Keratinocyte (primary cell): ENCODE measurements at regions not wholly inside any gene's neighbourhood (a gene's known extent, or its start where the extent isn't known, plus 50 kb on each side); places are given as distances from the start of the nearest gene placed in this dataset.

Source experiments
- DNase-seq: peaks from one replicate; pipeline ENCODE4 v3.0.0-alpha.2; 2011; ENCODE audit warnings: low read depth, missing footprints, low spot score
- FAIRE-seq: peaks from 2 replicates; lab custom pipeline; 2011; peaks lifted over from hg19 to GRCh38; lab: Jason Lieb, UNC
- H2AFZ ChIP-seq: 2 replicates; pipeline ENCODE4 v1.6.0; 2012; ENCODE audit warnings: low read length, control low read depth, inconsistent platforms; ENCODE audit not compliant: control insufficient read depth
- H3K27ac ChIP-seq: 2 replicates; pipeline ENCODE4 v1.5.1; 2011; ENCODE audit warnings: low read length; ENCODE audit not compliant: control insufficient read depth, insufficient read depth
- H3K27me3 ChIP-seq: 3 replicates; pipeline ENCODE4 v1.6.0; 2011; ENCODE audit warnings: low read length; ENCODE audit not compliant: control insufficient read depth, insufficient read depth; ENCODE audit errors: extremely low read depth
- H3K36me3 ChIP-seq, 2 experiments: 2 replicates in 1 of 2; 3 replicates in 1 of 2; pipeline ENCODE4 v1.5.1; 2011; ENCODE audit warnings: low read length in 2 of 2, mild to moderate bottlenecking in 1 of 2; ENCODE audit not compliant: control insufficient read depth in 2 of 2, insufficient read depth in 2 of 2; ENCODE audit errors: extremely low read depth in 1 of 2
- H3K4me1 ChIP-seq: 3 replicates; pipeline ENCODE4 v1.5.1; 2011; ENCODE audit warnings: low read length; ENCODE audit not compliant: control insufficient read depth, insufficient read depth; ENCODE audit errors: extremely low read depth
- H3K4me2 ChIP-seq: 3 replicates; pipeline ENCODE4 v1.6.0; 2011; ENCODE audit warnings: low read depth, low read length; ENCODE audit not compliant: control insufficient read depth, insufficient read depth; ENCODE audit errors: extremely low read depth
- H3K4me3 ChIP-seq, 3 experiments: fragments of 200-600 bp in 1 of 3; sonication (generic) in 1 of 3; 2 replicates in 2 of 3; 3 replicates in 1 of 3; pipeline ENCODE4 v1.5.1; 2011 to 2016; ENCODE audit warnings: low read length in 3 of 3, mild to moderate bottlenecking in 3 of 3, control low read depth in 2 of 3, inconsistent platforms in 1 of 3, low read depth in 1 of 3, mixed read lengths in 1 of 3, mixed run types in 1 of 3, moderate library complexity in 1 of 3; ENCODE audit not compliant: control insufficient read depth in 2 of 3, insufficient read depth in 2 of 3; ENCODE audit errors: extremely low read depth in 1 of 3
- H3K79me2 ChIP-seq: 2 replicates; pipeline ENCODE4 v1.6.0; 2012; ENCODE audit warnings: low read length; ENCODE audit not compliant: control insufficient read depth, insufficient read depth
- H3K9ac ChIP-seq: 3 replicates; pipeline ENCODE4 v1.6.0; 2011; ENCODE audit warnings: low read length; ENCODE audit not compliant: control insufficient read depth, insufficient read depth; ENCODE audit errors: extremely low read depth
- H3K9me1 ChIP-seq: 3 replicates; pipeline ENCODE4 v1.6.0; 2011; ENCODE audit warnings: low read length; ENCODE audit not compliant: control insufficient read depth, insufficient read depth; ENCODE audit errors: extremely low read depth
- H3K9me3 ChIP-seq: 2 replicates; pipeline ENCODE4 v1.5.1; 2012; ENCODE audit warnings: low read depth, low read length; ENCODE audit not compliant: control insufficient read depth
- H4K20me1 ChIP-seq: 3 replicates; pipeline ENCODE4 v1.6.0; 2011; ENCODE audit warnings: low read length; ENCODE audit not compliant: control insufficient read depth, insufficient read depth; ENCODE audit errors: extremely low read depth
- EZH2 ChIP-seq: IDR thresholded peaks from one replicate; pipeline ENCODE4 v1.6.1; 2012; ENCODE audit warnings: inconsistent platforms, mild to moderate bottlenecking, low read length, moderate library complexity
- dilution Hi-C: fragments of 300-500 bp; cut with MboI; formaldehyde crosslinking; loops from one replicate; pipeline ENCODE4 v1.7.0; 2020; ENCODE audit warnings: low sequenced_read_pairs; ENCODE audit not compliant: extremely low pct_ligation_motif_present
- TF ChIP-seq, protein P1 (sequence below), 3 experiments: IDR thresholded peaks in 1 of 3; conservative IDR thresholded peaks in 1 of 3; optimal IDR thresholded peaks in 1 of 3; 2 replicates in 2 of 3; 3 replicates in 1 of 3; pipeline versions ENCODE3 to v1.5.1; 2011; ENCODE audit warnings: low read length in 3 of 3, mild to moderate bottlenecking in 3 of 3, moderate library complexity in 2 of 3, control low read depth in 1 of 3, inconsistent platforms in 1 of 3; ENCODE audit not compliant: insufficient read depth in 2 of 3; ENCODE audit errors: extremely low read depth in 1 of 3

DNA sequence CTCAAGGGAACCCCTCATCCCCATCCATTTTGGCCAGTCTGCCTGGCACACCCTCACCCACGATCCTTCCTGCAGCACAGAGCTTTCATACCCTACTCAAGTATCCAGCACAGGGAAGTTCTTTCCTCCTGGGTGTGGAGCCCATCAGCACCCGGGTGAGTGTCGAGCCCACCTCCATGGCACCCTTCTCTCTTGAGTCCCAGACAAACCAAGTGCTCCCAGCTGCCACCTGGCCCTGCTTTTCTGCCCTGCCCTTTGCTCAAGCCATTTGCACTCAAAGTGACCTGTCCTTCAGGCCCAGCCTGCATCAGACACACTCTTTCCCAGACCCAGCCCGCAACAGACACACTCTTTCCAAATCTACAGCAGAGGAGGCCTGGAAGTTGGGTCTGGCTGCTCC, 257.2 kb downstream of the DLL1 start:
- DNase-seq: no peak

DNA sequence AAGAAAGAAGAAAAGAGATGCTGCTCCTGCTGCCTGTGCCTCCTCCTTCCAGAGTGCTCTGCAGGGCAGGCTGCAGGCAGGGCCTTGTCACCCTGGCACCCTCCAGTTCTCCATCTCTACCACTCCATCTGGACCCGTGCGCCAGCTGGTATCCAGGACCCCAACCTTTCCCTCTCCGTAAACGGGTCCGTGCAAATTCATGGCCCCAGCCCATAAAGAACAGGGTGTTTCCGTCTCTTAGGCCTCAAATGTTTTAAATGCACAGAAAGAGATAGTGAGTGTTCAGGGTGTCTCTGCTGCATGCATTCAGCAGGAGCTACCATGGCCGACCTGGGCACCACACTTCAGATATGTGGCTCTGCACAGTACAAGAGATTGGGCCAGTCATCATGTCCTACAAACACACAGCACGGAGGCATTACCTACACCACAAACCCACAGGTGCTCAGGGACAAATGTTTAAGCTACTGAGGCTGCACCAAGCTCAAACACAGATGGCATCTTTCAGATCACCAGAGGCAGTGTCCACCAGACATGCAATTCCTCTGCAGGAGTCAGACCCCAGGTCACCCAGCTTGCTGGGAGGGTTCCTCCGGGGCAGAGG, 258.1 kb downstream of the DLL1 start:
- H3K4me2 ChIP-seq: no peak overlapping the region
- no peak for FAIRE-seq
- no peak overlapping the region for H3K4me3 ChIP-seq
- peaks cover 9% of the 10 kb centered on the region for H3K9me3 ChIP-seq
- H2AFZ ChIP-seq: no peak overlapping the region
- H4K20me1 ChIP-seq: no peaks in the 10 kb centered on the region
- no peak overlapping the region for H3K27ac ChIP-seq
- DNase-seq: no peak
- peaks cover 10% of the 10 kb centered on the region for H3K4me1 ChIP-seq
- H3K27me3 ChIP-seq: no peaks in the 10 kb centered on the region
- no peaks in the 10 kb centered on the region for H3K36me3 ChIP-seq
- no peaks in the 10 kb centered on the region for H3K9me1 ChIP-seq
- no peaks in the 10 kb centered on the region for H3K79me2 ChIP-seq
- TF ChIP-seq, protein P1, sequence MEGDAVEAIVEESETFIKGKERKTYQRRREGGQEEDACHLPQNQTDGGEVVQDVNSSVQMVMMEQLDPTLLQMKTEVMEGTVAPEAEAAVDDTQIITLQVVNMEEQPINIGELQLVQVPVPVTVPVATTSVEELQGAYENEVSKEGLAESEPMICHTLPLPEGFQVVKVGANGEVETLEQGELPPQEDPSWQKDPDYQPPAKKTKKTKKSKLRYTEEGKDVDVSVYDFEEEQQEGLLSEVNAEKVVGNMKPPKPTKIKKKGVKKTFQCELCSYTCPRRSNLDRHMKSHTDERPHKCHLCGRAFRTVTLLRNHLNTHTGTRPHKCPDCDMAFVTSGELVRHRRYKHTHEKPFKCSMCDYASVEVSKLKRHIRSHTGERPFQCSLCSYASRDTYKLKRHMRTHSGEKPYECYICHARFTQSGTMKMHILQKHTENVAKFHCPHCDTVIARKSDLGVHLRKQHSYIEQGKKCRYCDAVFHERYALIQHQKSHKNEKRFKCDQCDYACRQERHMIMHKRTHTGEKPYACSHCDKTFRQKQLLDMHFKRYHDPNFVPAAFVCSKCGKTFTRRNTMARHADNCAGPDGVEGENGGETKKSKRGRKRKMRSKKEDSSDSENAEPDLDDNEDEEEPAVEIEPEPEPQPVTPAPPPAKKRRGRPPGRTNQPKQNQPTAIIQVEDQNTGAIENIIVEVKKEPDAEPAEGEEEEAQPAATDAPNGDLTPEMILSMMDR (optimal IDR thresholded peaks at IDR 0.05 in 1 of 3, IDR thresholded peaks at IDR 0.05 in 1 of 3, conservative IDR thresholded peaks at IDR 0.05 in 1 of 3; ENCODE audit: extremely low read depth in 1 of 3, insufficient read depth in 2 of 3, low read length in 3 of 3): no peak
- TF ChIP-seq EZH2: no peak
- H3K9ac ChIP-seq: no peak overlapping the region
- dilution Hi-C loops: no loop called here

More for the DNA sequence above, 257.2 kb downstream of the DLL1 start:
- Histone ChIP-seq H3K27me3 (no peaks in the 10 kb centered on the region), H3K4me3 (no peak overlapping the region), H3K4me2 (no peak overlapping the region), H4K20me1 (no peaks in the 10 kb centered on the region), H3K79me2 (no peaks in the 10 kb centered on the region), H3K9me1 (no peaks in the 10 kb centered on the region), H2AFZ (no peak overlapping the region), H3K27ac (no peak overlapping the region), H3K9ac (no peak overlapping the region), H3K9me3 (peaks cover 9% of the 10 kb centered on the region), H3K36me3 (no peaks in the 10 kb centered on the region), H3K4me1 (peaks cover 13% of the 10 kb centered on the region)
- dilution Hi-C loops: no loop called here
- TF ChIP-seq EZH2: no peak
- TF ChIP-seq, protein P1 (optimal IDR thresholded peaks at IDR 0.05 in 1 of 3, IDR thresholded peaks at IDR 0.05 in 1 of 3, conservative IDR thresholded peaks at IDR 0.05 in 1 of 3; ENCODE audit: extremely low read depth in 1 of 3, insufficient read depth in 2 of 3, low read length in 3 of 3): no peak
- no peak for FAIRE-seq
